HCT116 (cell line): ENCODE measurements at regions not wholly inside any gene's neighbourhood (a gene's known extent, or its start where the extent isn't known, plus 50 kb on each side); places are given as distances from the start of the nearest gene placed in this dataset.

Experiments
- ATAC-seq: fragments of 200-7000 bp; cut with Tn5 transposase; 2 replicates; pipeline ENCODE4 v1.9.1; 2020; ENCODE audit warnings: mild to moderate bottlenecking, moderate library complexity
- BruUV-seq: library from RNA; stranded (reverse); fragments of 400-500 nt; replicated peaks from 2 replicates; lab custom pipeline; 2021; lab: Mats Ljungman, UMichigan
- CTCF ChIA-PET: fragments of 300-600 bp; sonication (Branson Sonifier 250); formaldehyde crosslinking; loops from one replicate; lab custom pipeline; 2021; ENCODE audit warnings: antibody characterized with exemption; lab: Charles Lee
- POLR2A ChIA-PET: fragments of 300-600, 350-600 bp; sonication (Branson Sonifier 250); formaldehyde crosslinking; loops from one replicate; lab custom pipeline; 2021; ENCODE audit warnings: antibody characterized with exemption; lab: Charles Lee
- RAD21 ChIA-PET, 2 experiments: fragments of 300-600 bp; sonication (Branson Sonifier 250); formaldehyde crosslinking; loops; one replicate each; lab custom pipeline; 2023; ENCODE audit warnings: low total read pairs in 2 of 2; ENCODE audit not compliant: uncharacterized antibody in 2 of 2, unreplicated experiment in 2 of 2, low non-redundant PET in 1 of 2; lab: Charles Lee
- DNase-seq: peaks from one replicate; pipeline ENCODE4 v3.0.0-alpha.2; 2010; ENCODE audit warnings: low read depth, low spot score
- H2AFZ ChIP-seq: fragments of 200-600 bp; shearing (Covaris generic), sonication (generic); 2 replicates; pipeline ENCODE4 v1.6.1; 2017; ENCODE audit warnings: low read depth, mixed run types, mixed read lengths, antibody characterized with exemption, low read length; ENCODE audit not compliant: poor library complexity, severe bottlenecking
- H3K27ac ChIP-seq: 2 replicates; pipeline ENCODE4 v1.5.1; 2012; ENCODE audit warnings: low read depth, low read length
- H3K27me3 ChIP-seq: fragments of 200-600 bp; sonication (generic); 2 replicates; pipeline ENCODE4 v1.6.1; 2016; ENCODE audit warnings: mixed run types, low read length, mixed read lengths; ENCODE audit not compliant: insufficient read depth
- H3K36me3 ChIP-seq, 2 experiments: fragments of 200-500 bp in 1 of 2; fragments of 200-600 bp in 1 of 2; sonication (Bioruptor generic) in 1 of 2; sonication (generic) in 1 of 2; 2 replicates each; pipeline versions ENCODE4 v1.5.1 to v1.6.1; 2014 to 2016; ENCODE audit warnings: low read length in 2 of 2, inconsistent platforms in 1 of 2, mixed read lengths in 1 of 2, mixed run types in 1 of 2; ENCODE audit not compliant: insufficient read depth in 2 of 2, control insufficient read depth in 1 of 2
- H3K4me1 ChIP-seq, 2 experiments: fragments of 200-600 bp in 1 of 2; sonication (generic) in 1 of 2; 2 replicates each; pipeline versions ENCODE4 v1.5.1 to v1.6.1; 2012 to 2017; ENCODE audit warnings: low read length in 2 of 2, inconsistent platforms in 1 of 2, mild to moderate bottlenecking in 1 of 2, mixed read lengths in 1 of 2, mixed run types in 1 of 2, moderate library complexity in 1 of 2; ENCODE audit not compliant: insufficient read depth in 2 of 2, control insufficient read depth in 1 of 2
- H3K4me2 ChIP-seq: fragments of 200-600 bp; sonication (generic); 2 replicates; pipeline ENCODE4 v1.6.1; 2017; ENCODE audit warnings: mixed run types, low read length, mixed read lengths
- H3K4me3 ChIP-seq, 2 experiments: fragments of 200-600 bp in 1 of 2; sonication (generic) in 1 of 2; replicated peaks in 1 of 2; 2 replicates each; pipeline ENCODE4 v1.5.1; 2011 to 2016; ENCODE audit warnings: low read length in 2 of 2, control low read depth in 1 of 2, low read depth in 1 of 2, mild to moderate bottlenecking in 1 of 2, mixed read lengths in 1 of 2, mixed run types in 1 of 2
- H3K79me2 ChIP-seq: fragments of 200-600 bp; sonication (generic); 2 replicates; pipeline ENCODE4 v1.6.1; 2017; ENCODE audit warnings: mild to moderate bottlenecking, mixed run types, low read length, moderate library complexity, mixed read lengths; ENCODE audit not compliant: insufficient read depth
- H3K9ac ChIP-seq: fragments of 200-600 bp; sonication (generic); 2 replicates; pipeline ENCODE4 v1.6.1; 2016; ENCODE audit warnings: low read length, mixed read lengths
- H3K9me2 ChIP-seq: fragments of 200-600 bp; sonication (generic), shearing (Covaris generic); 2 replicates; pipeline ENCODE4 v1.6.1; 2017; ENCODE audit warnings: mixed run types, mild to moderate bottlenecking, moderate library complexity; ENCODE audit not compliant: insufficient read depth
- H3K9me3 ChIP-seq, 2 experiments: fragments of 200-500 bp in 1 of 2; fragments of 200-600 bp in 1 of 2; sonication (Bioruptor generic) in 1 of 2; sonication (generic) in 1 of 2; 2 replicates each; pipeline ENCODE4 v1.6.1; 2014 to 2017; ENCODE audit warnings: low read length in 2 of 2, mixed read lengths in 2 of 2, inconsistent platforms in 1 of 2, low read depth in 1 of 2, mild to moderate bottlenecking in 1 of 2, mixed run types in 1 of 2, moderate library complexity in 1 of 2; ENCODE audit not compliant: control insufficient read depth in 1 of 2, insufficient read depth in 1 of 2
- H4K20me1 ChIP-seq: fragments of 200-600 bp; sonication (generic), shearing (Covaris generic); 2 replicates; pipeline ENCODE4 v1.6.1; 2017; ENCODE audit warnings: mixed run types, mild to moderate bottlenecking, moderate library complexity; ENCODE audit not compliant: insufficient read depth
- CBX3 ChIP-seq: IDR thresholded peaks from 2 replicates; pipeline ENCODE4 v1.6.1; 2012; ENCODE audit warnings: low read depth
- EGR1 ChIP-seq: IDR thresholded peaks from 2 replicates; pipeline ENCODE4 v1.6.1; 2012; ENCODE audit warnings: low read depth
- EZH2 ChIP-seq: fragments of 200-600 bp; sonication (generic); IDR thresholded peaks from 2 replicates; pipeline ENCODE4 v1.6.1; 2017; ENCODE audit warnings: antibody characterized with exemption, mixed run types
- EZH2phosphoT487 ChIP-seq: fragments of 200-600 bp; IDR thresholded peaks from 2 replicates; pipeline ENCODE4 v1.6.1; 2018; ENCODE audit warnings: antibody characterized with exemption, borderline replicate concordance
- FOSL1 ChIP-seq: IDR thresholded peaks from 2 replicates; pipeline ENCODE4 v1.6.1; 2012; ENCODE audit warnings: low read depth
- POLR2A ChIP-seq: IDR thresholded peaks from 2 replicates; pipeline ENCODE4 v1.7.0; 2011; ENCODE audit warnings: borderline replicate concordance; ENCODE audit not compliant: insufficient read depth, insufficient read length; ENCODE audit errors: extremely low read depth
- POLR2AphosphoS5 ChIP-seq: IDR thresholded peaks from 2 replicates; pipeline ENCODE4 v1.6.1; 2011; ENCODE audit warnings: mild to moderate bottlenecking, low read depth, low read length, moderate library complexity
- RAD21 ChIP-seq: IDR thresholded peaks from 2 replicates; pipeline ENCODE4 v1.6.1; 2012; ENCODE audit warnings: low read depth, mild to moderate bottlenecking
- SIN3A ChIP-seq: IDR thresholded peaks from 2 replicates; pipeline ENCODE4 v1.6.1; 2012; ENCODE audit warnings: low read depth
- SRF ChIP-seq: IDR thresholded peaks from 2 replicates; pipeline ENCODE4 v1.6.1; 2012; ENCODE audit warnings: low read depth
- TCF7L2 ChIP-seq: IDR thresholded peaks from 2 replicates; pipeline ENCODE4 v1.7.0; 2011; ENCODE audit warnings: borderline replicate concordance, inconsistent platforms; ENCODE audit not compliant: insufficient read depth, insufficient read length; ENCODE audit errors: extremely low read depth
- YY1 ChIP-seq: IDR thresholded peaks from 2 replicates; pipeline ENCODE4 v1.6.1; 2011; ENCODE audit warnings: low read length, low read depth, moderate library complexity, mild to moderate bottlenecking; ENCODE audit not compliant: insufficient replicate concordance; ENCODE audit errors: extremely low read depth
- ZFX ChIP-seq: fragments of 450-650 bp; IDR thresholded peaks from 2 replicates; pipeline ENCODE4 v1.6.1; 2017
- ZNF274 ChIP-seq: fragments of 200-500 bp; sonication (Bioruptor generic); IDR thresholded peaks from 2 replicates; pipeline ENCODE4 v1.6.1; 2014; ENCODE audit warnings: mild to moderate bottlenecking, low read depth, low read length, inconsistent platforms
- intact Hi-C: fragments of 100-400 bp; cut with micrococcal nuclease; formaldehyde crosslinking; loops from 2 replicates; pipeline ENCODE4 v1.10.0; 2022
- TF ChIP-seq, protein P1 (sequence below): IDR thresholded peaks from 2 replicates; pipeline ENCODE4 v1.6.1; 2011; ENCODE audit warnings: mild to moderate bottlenecking, low read length, moderate library complexity; ENCODE audit not compliant: insufficient replicate concordance; ENCODE audit errors: extremely low read depth

DNA sequence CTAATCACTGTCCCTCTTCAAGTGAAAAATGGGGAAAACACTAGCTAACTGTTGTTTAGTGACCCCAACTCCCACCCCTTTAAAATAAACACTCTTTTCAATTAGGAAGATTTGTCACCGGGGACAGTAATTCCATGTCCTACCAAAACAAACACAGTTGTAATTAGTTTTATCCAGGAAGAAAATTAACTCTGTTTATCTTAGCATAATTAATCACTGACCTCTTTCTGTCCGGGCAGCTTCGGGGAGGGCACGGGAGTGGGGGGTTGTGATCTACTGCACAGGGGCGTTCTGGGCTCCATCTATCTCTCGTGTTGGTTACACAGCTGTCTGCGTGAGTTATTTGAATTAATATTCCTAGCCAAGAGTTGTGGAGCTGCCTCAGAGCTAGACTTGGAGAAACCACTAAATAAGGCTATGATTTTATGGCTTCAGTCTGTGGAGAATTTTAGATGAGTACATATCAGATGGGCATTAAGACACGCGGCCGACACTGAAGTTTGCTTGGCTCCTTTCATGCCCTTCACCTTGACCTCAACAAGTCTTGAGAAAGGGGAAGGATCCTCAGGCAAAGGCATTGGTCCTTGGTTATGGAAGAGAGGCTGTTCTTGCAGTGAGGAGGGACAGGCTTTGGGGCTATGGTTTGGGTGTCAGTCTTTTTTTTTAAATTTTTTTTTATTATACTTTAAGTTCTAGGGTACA, 102.0 kb upstream of the TRABD2B start:
- ChIA-PET RAD21 (no interaction called here), POLR2A (no interaction called here), CTCF (no interaction called here)
- H3K79me2 ChIP-seq, result no peaks in the 10 kb centered on the region
- peaks cover 20% of the 10 kb centered on the region for H3K27me3 ChIP-seq
- BruUV-seq, result no TSS peak
- H3K4me1 ChIP-seq, result peaks cover 0 to under 1% of the 10 kb centered on the region in 2 experiments; a peak in 2 of 4 replicates
- no peak overlapping the region for H2AFZ ChIP-seq
- H3K4me3 ChIP-seq, result no peak overlapping the region
- intact Hi-C loops, result no loop called here
- ATAC-seq (no peak), DNase-seq (no peak)
- no peak overlapping the region for H3K9ac ChIP-seq
- H3K4me2 ChIP-seq, result no peak overlapping the region
- H3K36me3 ChIP-seq, result no peaks in the 10 kb centered on the region
- H3K9me2 ChIP-seq, result no peaks in the 10 kb centered on the region
- H3K27ac ChIP-seq, result no peak overlapping the region
- H4K20me1 ChIP-seq, result no peaks in the 10 kb centered on the region
- TF ChIP-seq FOSL1, result no peak
- TF ChIP-seq POLR2A, result no peak
- no peak for TF ChIP-seq CBX3
- no peak for TF ChIP-seq EZH2phosphoT487
- no peak for TF ChIP-seq POLR2AphosphoS5
- TF ChIP-seq RAD21, result no peak
- TF ChIP-seq, protein P1, sequence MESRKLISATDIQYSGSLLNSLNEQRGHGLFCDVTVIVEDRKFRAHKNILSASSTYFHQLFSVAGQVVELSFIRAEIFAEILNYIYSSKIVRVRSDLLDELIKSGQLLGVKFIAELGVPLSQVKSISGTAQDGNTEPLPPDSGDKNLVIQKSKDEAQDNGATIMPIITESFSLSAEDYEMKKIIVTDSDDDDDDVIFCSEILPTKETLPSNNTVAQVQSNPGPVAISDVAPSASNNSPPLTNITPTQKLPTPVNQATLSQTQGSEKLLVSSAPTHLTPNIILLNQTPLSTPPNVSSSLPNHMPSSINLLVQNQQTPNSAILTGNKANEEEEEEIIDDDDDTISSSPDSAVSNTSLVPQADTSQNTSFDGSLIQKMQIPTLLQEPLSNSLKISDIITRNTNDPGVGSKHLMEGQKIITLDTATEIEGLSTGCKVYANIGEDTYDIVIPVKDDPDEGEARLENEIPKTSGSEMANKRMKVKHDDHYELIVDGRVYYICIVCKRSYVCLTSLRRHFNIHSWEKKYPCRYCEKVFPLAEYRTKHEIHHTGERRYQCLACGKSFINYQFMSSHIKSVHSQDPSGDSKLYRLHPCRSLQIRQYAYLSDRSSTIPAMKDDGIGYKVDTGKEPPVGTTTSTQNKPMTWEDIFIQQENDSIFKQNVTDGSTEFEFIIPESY, result no peak
- TF ChIP-seq ZNF274, result no peak
- no peak for TF ChIP-seq TCF7L2
- no peak for TF ChIP-seq EZH2
- no peak for TF ChIP-seq YY1
- no peak for TF ChIP-seq ZFX
- TF ChIP-seq SIN3A, result no peak
- TF ChIP-seq SRF, result no peak
- TF ChIP-seq EGR1, result no peak
- no peaks in the 10 kb centered on the region for H3K9me3 ChIP-seq
